Smooth muscle cell (in vitro differentiated cells): ENCODE measurements at regions not wholly inside any gene's neighbourhood (a gene's known extent, or its start where the extent isn't known, plus 50 kb on each side); places are given as distances from the start of the nearest gene placed in this dataset.
A peak's percentile ranks its signal among the peaks of the same experiment; 100 is the strongest.
"Not testable (repeated sequence)": the region's sequence is repeated elsewhere in the genome, so short reads cannot be mapped to it uniquely, and the experiment has no call there.

ENCODE experiments used
- DNase-seq: peaks from one replicate; lab custom pipeline; 2025; ENCODE audit not compliant: unreplicated experiment; lab: John Stamatoyannopoulos, UW
- H2AFZ ChIP-seq: fragments of 200-600 bp; sonication (generic); 2 replicates; pipeline ENCODE4 v1.6.0; 2016; ENCODE audit warnings: antibody characterized with exemption, low read depth, mild to moderate bottlenecking
- H3F3A ChIP-seq: fragments of 200-600 bp; sonication (generic); 2 replicates; pipeline ENCODE4 v1.6.0; 2017; ENCODE audit warnings: antibody characterized with exemption, low read depth
- H3K27ac ChIP-seq: fragments of 200-600 bp; sonication (generic); 2 replicates; pipeline ENCODE4 v1.5.1; 2016; ENCODE audit warnings: low read depth, mild to moderate bottlenecking
- H3K27me3 ChIP-seq: fragments of 200-600 bp; sonication (generic); 2 replicates; pipeline ENCODE4 v1.6.1; 2016; ENCODE audit warnings: low read depth, mild to moderate bottlenecking
- H3K36me3 ChIP-seq: fragments of 200-600 bp; sonication (generic); 2 replicates; pipeline ENCODE4 v1.5.1; 2016; ENCODE audit warnings: low read depth
- H3K4me1 ChIP-seq: fragments of 200-600 bp; sonication (generic); 2 replicates; pipeline ENCODE4 v1.5.1; 2016; ENCODE audit warnings: low read depth
- H3K4me2 ChIP-seq: fragments of 200-600 bp; sonication (generic); 2 replicates; pipeline ENCODE4 v1.6.0; 2016; ENCODE audit warnings: mild to moderate bottlenecking
- H3K4me3 ChIP-seq: fragments of 200-600 bp; sonication (generic); 2 replicates; pipeline ENCODE4 v1.5.1; 2016; ENCODE audit warnings: mild to moderate bottlenecking
- H3K79me2 ChIP-seq: fragments of 200-600 bp; sonication (generic); 2 replicates; pipeline ENCODE4 v1.6.0; 2016; ENCODE audit warnings: low read depth, mild to moderate bottlenecking
- H3K9ac ChIP-seq: fragments of 200-600 bp; sonication (generic); 2 replicates; pipeline ENCODE4 v1.6.0; 2016; ENCODE audit warnings: low read depth
- H3K9me3 ChIP-seq: fragments of 200-600 bp; sonication (generic); replicated peaks from 2 replicates; pipeline ENCODE4 v1.5.1; 2016; ENCODE audit warnings: low read depth
- H4K20me1 ChIP-seq: fragments of 200-600 bp; sonication (generic); 2 replicates; pipeline ENCODE4 v1.6.0; 2016; ENCODE audit warnings: low read depth
- CTCF ChIP-seq: fragments of 200-600 bp; sonication (generic); IDR thresholded peaks from 2 replicates; pipeline ENCODE4 v1.5.1; 2017; ENCODE audit warnings: borderline replicate concordance, mild to moderate bottlenecking, antibody characterized with exemption; ENCODE audit not compliant: insufficient read depth, poor library complexity, severe bottlenecking
- WGBS: methylation state at CpG from one replicate; pipeline ENCODE4 v1.1.7; 2016; ENCODE audit warnings: low lambda C conversion rate; 5-methylcytosine and 5-hydroxymethylcytosine counted together

GRCh38 chr2:84223191-84223590 lies 235.9 kb downstream of the SUCLG1 start:
- 36% methylated on average over 2 of the region's 2 CpGs for WGBS
- Histone ChIP-seq H3K27ac (peak overlapping the region; percentile 60), H3K79me2 (no peaks in the 10 kb centered on the region), H3K4me3 (no peak overlapping the region), H3K27me3 (no peaks in the 10 kb centered on the region), H3K4me1 (no peaks in the 10 kb centered on the region), H3F3A (peaks cover 2% of the 10 kb centered on the region), H3K9me3 (no peaks in the 10 kb centered on the region), H4K20me1 (no peaks in the 10 kb centered on the region), H3K4me2 (peak overlapping the region; percentile 76), H3K36me3 (no peaks in the 10 kb centered on the region), H2AFZ (no peak overlapping the region), H3K9ac (no peak overlapping the region)
- no peak for DNase-seq
- no peak for TF ChIP-seq CTCF

- DNase-seq, H3K27ac ChIP-seq, H3K27me3 ChIP-seq, H3K79me2 ChIP-seq, H3K4me1 ChIP-seq, H3K9ac ChIP-seq, H3K4me3 ChIP-seq, H3K9me3 ChIP-seq, H3K36me3 ChIP-seq, H3K4me2 ChIP-seq, H2AFZ ChIP-seq, H4K20me1 ChIP-seq, H3F3A ChIP-seq: not testable (repeated sequence)
- WGBS = 80% methylated on average over 2 of the region's 2 CpGs
These were observed 238.0 kb downstream of the SUCLG1 start for GRCh38 chr2:84221102-84221501.

- Histone ChIP-seq H3K4me2 (no peak overlapping the region), H3K9ac (no peak overlapping the region), H3K36me3 (no peaks in the 10 kb centered on the region), H3K9me3 (no peaks in the 10 kb centered on the region), H3K79me2 (no peaks in the 10 kb centered on the region), H3K4me1 (no peaks in the 10 kb centered on the region), H2AFZ (no peak overlapping the region), H3K4me3 (no peak overlapping the region), H3K27me3 (no peaks in the 10 kb centered on the region), H3F3A (no peaks in the 10 kb centered on the region), H4K20me1 (no peaks in the 10 kb centered on the region), H3K27ac (no peak overlapping the region)
- no peak for DNase-seq
- 86% methylated on average over 7 of the region's 7 CpGs for WGBS
- TF ChIP-seq CTCF = no peak
These were observed 241.6 kb downstream of the SUCLG1 start for GRCh38 chr2:84217456-84217855.

GRCh38 chr2:84214455-84214854 lies 244.6 kb downstream of the SUCLG1 start:
- Histone ChIP-seq H3K9me3 (no peaks in the 10 kb centered on the region), H4K20me1 (no peaks in the 10 kb centered on the region), H3K9ac (no peak overlapping the region), H3K79me2 (no peaks in the 10 kb centered on the region), H3K27me3 (no peaks in the 10 kb centered on the region), H2AFZ (no peak overlapping the region), H3K4me2 (no peak overlapping the region), H3K36me3 (no peaks in the 10 kb centered on the region), H3F3A (no peaks in the 10 kb centered on the region), H3K27ac (no peak overlapping the region), H3K4me1 (no peaks in the 10 kb centered on the region), H3K4me3 (no peak overlapping the region)
- 58% methylated on average over 3 of the region's 3 CpGs for WGBS
- TF ChIP-seq CTCF = no peak
- no peak for DNase-seq
